Stimulated activated CD4-positive, alpha-beta T cell treated with anti-CD3 and anti-CD28 coated beads, Interleukin-4, amount 100 ng/mL, for 1 hour (primary cell): ENCODE measurements at regions not wholly inside any gene's neighbourhood (a gene's known extent, or its start where the extent isn't known, plus 50 kb on each side); places are given as distances from the start of the nearest gene placed in this dataset.

Experiments used
- DNase-seq: peaks from one replicate; pipeline ENCODE4 v3.0.0-alpha.2; 2020

GRCh38 chr18:39835303-39836030 lies 2119.6 kb upstream of the PIK3C3 start:
- no peak for DNase-seq

DNA sequence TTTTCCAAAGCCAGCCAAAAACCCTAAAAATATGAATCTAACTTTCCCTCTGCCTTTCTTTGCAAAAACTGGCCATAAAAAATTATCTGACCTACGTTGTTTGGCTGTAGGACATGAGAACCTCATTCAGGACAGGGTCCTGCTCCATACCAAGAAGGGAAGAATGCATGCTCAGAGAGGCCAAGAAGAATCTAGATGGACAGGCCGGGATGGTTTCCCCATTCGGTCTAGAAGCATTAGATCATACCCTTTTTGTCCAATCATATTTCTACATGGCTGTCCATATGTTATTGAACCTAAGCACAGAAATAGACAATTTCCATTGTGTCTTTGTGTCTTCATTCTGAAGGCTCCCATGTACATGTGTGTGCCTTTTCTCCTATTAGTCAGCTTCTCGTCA lies 2120.4 kb upstream of the PIK3C3 start:
- no peak for DNase-seq

GRCh38 chr18:39825485-39826150 lies 2129.4 kb upstream of the PIK3C3 start:
- DNase-seq = no peak

DNA sequence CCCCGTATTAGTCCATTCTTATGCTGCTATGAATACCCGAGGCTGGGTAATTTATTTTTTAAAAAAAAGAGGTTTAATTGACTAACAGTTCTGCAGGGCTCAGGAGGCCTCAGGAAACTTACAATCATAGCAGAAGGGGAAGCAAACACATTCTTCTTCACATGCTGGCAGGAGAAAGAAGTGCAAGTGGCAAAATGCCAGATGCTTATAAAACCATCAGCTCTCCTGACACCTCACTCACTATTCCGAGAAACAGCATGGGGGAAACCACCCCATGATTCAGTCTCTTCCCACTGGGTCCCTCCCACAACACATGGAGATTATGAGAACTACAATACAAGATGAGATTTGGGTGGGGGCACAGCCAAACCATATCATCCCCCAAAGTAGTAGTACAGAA lies 2148.5 kb upstream of the PIK3C3 start:
- no peak for DNase-seq

DNA sequence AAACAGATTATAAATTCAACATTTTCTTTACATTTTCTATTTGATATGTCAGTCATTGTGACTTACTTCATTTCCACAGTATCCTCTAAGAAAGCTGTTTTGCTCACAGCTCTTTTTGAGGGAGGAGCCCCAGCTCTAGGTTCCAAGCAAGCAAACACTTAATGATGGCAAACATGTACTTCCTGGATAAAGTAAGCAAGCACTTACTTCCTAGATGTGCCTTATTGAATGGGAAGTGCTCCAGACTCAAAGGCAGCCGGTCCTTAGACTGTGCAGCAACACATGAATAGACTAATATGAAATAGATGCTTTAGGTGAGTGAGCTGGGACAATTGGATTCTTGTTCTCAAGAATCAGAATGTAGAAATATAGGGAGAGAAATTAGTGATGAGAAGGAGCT lies 2149.8 kb upstream of the PIK3C3 start:
- DNase-seq = no peak

GRCh38 chr18:39802648-39803229 lies 2152.3 kb upstream of the PIK3C3 start:
- DNase-seq = no peak

GRCh38 chr18:39801848-39802247 lies 2153.2 kb upstream of the PIK3C3 start:
- DNase-seq = no peak

GRCh38 chr18:39801010-39801409 lies 2154.0 kb upstream of the PIK3C3 start:
- DNase-seq = no peak

DNA sequence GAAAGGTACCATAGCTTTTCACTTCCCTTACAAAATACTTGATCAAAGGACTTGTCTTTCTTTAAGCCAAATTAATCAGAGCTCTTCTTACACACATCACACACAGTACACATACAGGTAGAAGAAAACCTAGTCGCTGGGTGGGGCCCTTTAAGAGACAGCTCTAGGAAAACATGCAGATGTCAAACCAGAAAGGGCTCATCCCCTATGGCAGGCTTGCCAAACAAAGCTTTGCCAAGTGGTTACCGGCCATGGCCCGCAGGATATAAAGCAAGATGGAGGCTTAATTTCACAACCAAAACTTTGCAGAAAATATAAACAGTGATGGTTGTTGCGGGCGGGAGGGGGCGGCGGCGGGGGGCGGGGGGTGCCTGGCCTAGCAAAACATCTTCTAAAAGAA lies 2156.0 kb upstream of the PIK3C3 start:
- no peak for DNase-seq

- DNase-seq = no peak
These were observed 2158.6 kb upstream of the PIK3C3 start for GRCh38 chr18:39796393-39796792.

DNA sequence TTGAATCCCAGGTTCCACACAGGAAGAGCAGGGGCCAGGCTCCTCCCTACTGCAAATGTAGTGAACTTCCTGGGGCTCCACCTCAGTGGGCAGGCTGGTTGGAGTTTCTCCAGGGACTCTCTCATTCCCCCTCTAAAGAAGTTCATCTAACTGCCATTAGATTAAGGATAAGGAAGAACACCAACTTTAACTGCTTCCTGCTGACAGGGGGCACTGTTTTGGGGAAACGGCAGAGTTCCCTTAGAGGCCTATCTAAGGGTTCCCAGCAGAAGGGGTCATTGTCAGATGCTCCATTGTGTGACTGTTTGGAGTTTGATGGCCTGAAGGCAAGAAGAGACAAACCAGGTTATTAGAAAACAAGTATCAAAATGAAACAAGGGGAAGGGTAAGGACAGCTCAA lies 2159.7 kb upstream of the PIK3C3 start:
- no peak for DNase-seq

DNA sequence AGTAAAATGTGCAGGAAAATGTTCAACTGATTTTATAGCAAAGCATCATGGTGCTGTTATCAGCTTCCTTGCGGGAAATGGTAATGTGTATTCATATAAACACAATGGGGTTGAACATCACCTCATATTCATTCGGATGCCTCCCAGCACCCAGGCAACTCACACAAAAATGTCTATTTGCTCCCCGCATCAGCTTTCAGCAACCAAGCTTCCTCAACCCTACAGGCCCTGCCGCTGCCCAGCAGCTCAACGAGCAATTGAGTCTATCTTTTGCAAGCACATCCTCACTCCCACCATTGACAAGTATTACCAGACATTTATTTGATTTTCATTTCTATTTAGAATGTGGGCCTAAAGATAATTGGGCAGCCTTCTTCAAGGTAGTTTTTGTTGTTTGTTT lies 2161.4 kb upstream of the PIK3C3 start:
- DNase-seq = no peak

GRCh38 chr18:39788383-39788782 lies 2166.7 kb upstream of the PIK3C3 start:
- DNase-seq = no peak

GRCh38 chr18:39786477-39786876 lies 2168.6 kb upstream of the PIK3C3 start:
- DNase-seq = no peak

GRCh38 chr18:39784541-39784940 lies 2170.5 kb upstream of the PIK3C3 start:
- DNase-seq = no peak

GRCh38 chr18:39781565-39781964 lies 2173.5 kb upstream of the PIK3C3 start:
- no peak for DNase-seq

- DNase-seq = no peak
These were observed 2174.3 kb upstream of the PIK3C3 start for GRCh38 chr18:39780774-39781173.

GRCh38 chr18:39779926-39780325 lies 2175.1 kb upstream of the PIK3C3 start:
- DNase-seq = no peak

- no peak for DNase-seq
These were observed 2178.3 kb upstream of the PIK3C3 start for GRCh38 chr18:39776766-39777165.

- DNase-seq = no peak
These were observed 2180.0 kb upstream of the PIK3C3 start for GRCh38 chr18:39774957-39775598.

DNA sequence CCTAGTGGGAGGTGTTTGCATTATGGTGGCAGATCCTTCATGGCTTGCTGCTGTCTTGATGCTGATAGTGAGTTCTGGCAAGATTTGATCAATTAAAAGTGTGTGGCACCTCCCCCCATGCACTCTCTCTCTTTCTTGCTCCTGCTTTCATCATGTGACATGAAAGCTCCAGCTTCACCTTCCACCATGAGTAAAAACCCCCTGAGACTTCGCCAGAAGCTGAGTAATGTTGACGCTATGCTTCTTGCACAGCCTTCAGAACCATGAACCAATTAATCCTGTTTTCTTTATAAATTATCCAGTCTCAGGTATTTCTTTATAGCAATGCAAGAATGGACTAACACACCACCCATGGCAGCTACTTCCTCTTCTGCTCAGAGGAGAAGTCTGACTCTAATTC lies 2181.4 kb upstream of the PIK3C3 start:
- no peak for DNase-seq

DNA sequence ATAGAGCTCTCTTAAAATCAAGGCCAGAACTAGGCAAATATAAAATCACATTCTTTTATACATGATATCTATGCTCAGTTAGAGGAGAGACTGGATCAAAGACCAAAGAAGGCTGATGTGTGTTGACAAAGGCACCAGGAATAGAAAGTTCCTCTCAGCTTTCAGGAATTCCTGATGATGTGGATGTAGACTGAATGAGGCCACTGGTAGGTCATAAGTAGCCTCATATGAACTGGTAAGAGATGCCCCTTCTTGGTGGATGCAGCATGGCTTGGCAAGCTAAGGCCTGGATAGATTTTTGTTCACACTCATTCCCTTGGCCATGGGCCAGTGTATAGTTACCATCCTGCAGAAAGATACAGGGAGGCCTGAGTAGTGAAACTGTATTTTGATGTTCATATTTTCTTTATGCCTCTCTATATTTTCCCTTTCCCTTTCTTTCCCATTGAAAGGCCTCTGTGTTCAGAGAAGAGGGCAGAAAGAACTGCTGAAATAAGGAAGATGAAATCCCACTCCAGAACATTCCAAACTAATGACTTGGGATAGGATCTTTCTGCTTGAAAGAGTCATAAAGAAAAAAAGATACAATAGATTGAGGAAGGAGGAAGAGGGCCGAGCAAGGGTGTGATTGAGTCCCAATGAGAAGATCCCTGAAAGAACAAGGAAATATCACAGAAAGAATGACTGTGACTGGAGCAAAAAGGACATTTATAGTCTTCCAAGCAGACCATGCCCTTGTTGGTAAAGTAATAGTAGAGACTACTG lies 2182.7 kb upstream of the PIK3C3 start:
- DNase-seq = no peak

DNA sequence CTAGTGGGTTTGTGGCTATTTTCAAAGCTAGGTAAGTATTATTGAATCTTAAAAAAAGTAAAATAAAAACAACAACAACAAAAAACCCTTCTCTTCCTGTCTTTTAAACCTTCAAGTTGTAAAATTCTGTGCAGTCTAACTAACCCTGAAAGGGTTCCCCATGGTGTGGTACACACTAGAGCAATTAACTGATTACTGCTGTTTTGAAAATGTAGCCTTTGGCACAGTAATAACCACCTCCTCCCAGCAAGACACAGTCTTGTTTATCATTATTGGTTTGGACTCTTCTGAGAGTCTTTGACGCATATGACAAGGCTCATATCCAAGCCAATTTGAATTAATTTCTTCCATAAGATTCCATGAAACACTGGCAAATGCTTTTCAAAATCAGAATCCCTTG lies 2184.6 kb upstream of the PIK3C3 start:
- DNase-seq = no peak
